Smooth muscle cell of the brain vasculature (primary cell): ENCODE measurements at regions not wholly inside any gene's neighbourhood (a gene's known extent, or its start where the extent isn't known, plus 50 kb on each side); places are given as distances from the start of the nearest gene placed in this dataset.
"Not testable (repeated sequence)": the region's sequence is repeated elsewhere in the genome, so short reads cannot be mapped to it uniquely, and the experiment has no call there.

ENCODE experiments used
- DNase-seq: peaks from one replicate; pipeline ENCODE4 v3.0.0-alpha.2; 2012; ENCODE audit warnings: low read depth, low spot score

GRCh38 chr5:117332341-117332740 is 757.7 kb upstream of the SEMA6A start:
- no peak for DNase-seq

GRCh38 chr5:117327511-117327910 is 752.9 kb upstream of the SEMA6A start:
- no peak for DNase-seq

GRCh38 chr5:117326997-117327396 is 752.4 kb upstream of the SEMA6A start:
- DNase-seq, result no peak

GRCh38 chr5:117318528-117318927 is 743.9 kb upstream of the SEMA6A start:
- no peak for DNase-seq

GRCh38 chr5:117315170-117315569 is 740.5 kb upstream of the SEMA6A start:
- DNase-seq, result no peak

GRCh38 chr5:117304512-117305107 is 730.0 kb upstream of the SEMA6A start:
- not testable (repeated sequence) for DNase-seq

GRCh38 chr5:117302949-117303348 is 728.3 kb upstream of the SEMA6A start:
- peak; percentile 20 for DNase-seq

- no peak for DNase-seq
Measured at GRCh38 chr5:117302473-117302872, 727.9 kb upstream of the SEMA6A start.

GRCh38 chr5:117299936-117300328 is 725.3 kb upstream of the SEMA6A start:
- DNase-seq, result no peak

- DNase-seq, result no peak
Measured at GRCh38 chr5:117299224-117299935, 724.8 kb upstream of the SEMA6A start.

- DNase-seq, result no peak
Measured at GRCh38 chr5:117296872-117297271, 722.2 kb upstream of the SEMA6A start.

- DNase-seq, result no peak
Measured at GRCh38 chr5:117295941-117296340, 721.3 kb upstream of the SEMA6A start.

- no peak for DNase-seq
Measured at GRCh38 chr5:117286813-117287212, 712.2 kb upstream of the SEMA6A start.

- no peak for DNase-seq
Measured at GRCh38 chr5:117271656-117272055, 697.0 kb upstream of the SEMA6A start.

GRCh38 chr5:117266280-117266679 is 691.7 kb upstream of the SEMA6A start:
- no peak for DNase-seq

- no peak for DNase-seq
Measured at GRCh38 chr5:117263231-117263630, 688.6 kb upstream of the SEMA6A start.

GRCh38 chr5:117262572-117263131 is 688.0 kb upstream of the SEMA6A start:
- DNase-seq, result no peak

- DNase-seq, result no peak
Measured at GRCh38 chr5:117261948-117262571, 687.4 kb upstream of the SEMA6A start.

- DNase-seq, result no peak
Measured at GRCh38 chr5:117255211-117256027, 680.8 kb upstream of the SEMA6A start.

- DNase-seq, result no peak
Measured at GRCh38 chr5:117252566-117252965, 677.9 kb upstream of the SEMA6A start.

GRCh38 chr5:117249086-117249815 is 674.6 kb upstream of the SEMA6A start:
- DNase-seq, result no peak
